ENCODE measurements at regions not wholly inside any gene's neighbourhood (a gene's known extent, or its start where the extent isn't known, plus 50 kb on each side); places are given as distances from the start of the nearest gene placed in this dataset.
"Not testable (repeated sequence)": the region's sequence is repeated elsewhere in the genome, so short reads cannot be mapped to it uniquely, and the experiment has no call there.

GRCh38 chr6:112478036-112478435 lies 130.9 kb downstream of the RFPL4B start:
- Histone ChIP-seq H4K20me1 (ENCODE audit: insufficient read depth) (no peaks in the 10 kb centered on the region), H2AFZ (ENCODE audit: low read depth, low read length, poor library complexity, severe bottlenecking) (no peak overlapping the region), H3K4me3 (replicated peaks in 1 of 2; ENCODE audit: low read depth in 1 of 2, low read length in 2 of 2) (no peak overlapping the region), H3K4me1 (ENCODE audit: control insufficient read depth in 1 of 2, insufficient read depth in 2 of 2, low read length in 2 of 2) (no peaks in the 10 kb centered on the region), H3K36me3 (ENCODE audit: control insufficient read depth in 1 of 2, insufficient read depth in 2 of 2, low read length in 2 of 2) (no peaks in the 10 kb centered on the region), H3K79me2 (ENCODE audit: insufficient read depth, low read length) (no peaks in the 10 kb centered on the region), H3K4me2 (ENCODE audit: low read length) (no peak overlapping the region), H3K9me2 (ENCODE audit: insufficient read depth) (no peaks in the 10 kb centered on the region), H3K9me3 (ENCODE audit: control insufficient read depth in 1 of 2, insufficient read depth in 1 of 2, low read depth in 1 of 2, low read length in 2 of 2) (no peaks in the 10 kb centered on the region), H3K9ac (ENCODE audit: low read length) (no peak overlapping the region), H3K27ac (ENCODE audit: low read depth, low read length) (no peak overlapping the region), H3K27me3 (ENCODE audit: insufficient read depth, low read length) (no peaks in the 10 kb centered on the region)
- ChIA-PET RAD21 (ENCODE audit: low non-redundant PET in 1 of 2, low total read pairs in 2 of 2, uncharacterized antibody in 2 of 2, unreplicated experiment in 2 of 2) (no interaction called here), POLR2A (no interaction called here), CTCF (no interaction called here)
- no peak for TF ChIP-seq EGR1 (IDR thresholded peaks at IDR 0.05; ENCODE audit: low read depth)
- TF ChIP-seq SP1 (IDR thresholded peaks at IDR 0.05; ENCODE audit: low read depth), result no peak
- no peak for TF ChIP-seq POLR2AphosphoS5 (IDR thresholded peaks at IDR 0.05; ENCODE audit: low read depth, low read length)
- TF ChIP-seq ZFX (IDR thresholded peaks at IDR 0.05), result no peak
- no peak for TF ChIP-seq EZH2phosphoT487 (IDR thresholded peaks at IDR 0.05; ENCODE audit: borderline replicate concordance)
- TF ChIP-seq ATF3 (IDR thresholded peaks at IDR 0.05), result no peak
- no peak for TF ChIP-seq CBX3 (IDR thresholded peaks at IDR 0.05; ENCODE audit: low read depth)
- no peak for TF ChIP-seq ELF1 (IDR thresholded peaks at IDR 0.05; ENCODE audit: borderline replicate concordance, low read depth)
- no peak for TF ChIP-seq SRF (IDR thresholded peaks at IDR 0.05; ENCODE audit: low read depth)
- no peak for TF ChIP-seq MAX (IDR thresholded peaks at IDR 0.05)
- no peak for TF ChIP-seq CTCF (IDR thresholded peaks at IDR 0.05 in 2 of 3, conservative IDR thresholded peaks at IDR 0.05 in 1 of 3; ENCODE audit: borderline replicate concordance in 1 of 3, insufficient read depth in 1 of 3, low read depth in 2 of 3, low read length in 2 of 3)
- no peak for TF ChIP-seq EZH2 (IDR thresholded peaks at IDR 0.05)
- no peak for TF ChIP-seq SIN3A (IDR thresholded peaks at IDR 0.05; ENCODE audit: low read depth)
- TF ChIP-seq ZBTB33 (IDR thresholded peaks at IDR 0.05; ENCODE audit: extremely low read depth, insufficient replicate concordance, low read length), result no peak
- no peak for DNase-seq (ENCODE audit: low read depth, low spot score)
- ATAC-seq, result no peak
- no TSS peak for BruUV-seq (replicated peaks)
- intact Hi-C loops (cut with micrococcal nuclease), result no loop called here

GRCh38 chr6:112479975-112480374 lies 132.8 kb downstream of the RFPL4B start:
- H3K9ac ChIP-seq (ENCODE audit: low read length); H3K4me3 ChIP-seq (replicated peaks in 1 of 2; ENCODE audit: low read depth in 1 of 2, low read length in 2 of 2); DNase-seq (ENCODE audit: low read depth, low spot score); H3K27me3 ChIP-seq (ENCODE audit: insufficient read depth, low read length); BruUV-seq (replicated peaks); CTCF ChIA-PET; POLR2A ChIA-PET; H3K79me2 ChIP-seq (ENCODE audit: insufficient read depth, low read length); H3K36me3 ChIP-seq (ENCODE audit: control insufficient read depth in 1 of 2, insufficient read depth in 2 of 2, low read length in 2 of 2); H3K9me2 ChIP-seq (ENCODE audit: insufficient read depth); intact Hi-C loops (cut with micrococcal nuclease); H2AFZ ChIP-seq (ENCODE audit: low read depth, low read length, poor library complexity, severe bottlenecking); RAD21 ChIA-PET (ENCODE audit: low non-redundant PET in 1 of 2, low total read pairs in 2 of 2, uncharacterized antibody in 2 of 2, unreplicated experiment in 2 of 2); H3K4me1 ChIP-seq (ENCODE audit: control insufficient read depth in 1 of 2, insufficient read depth in 2 of 2, low read length in 2 of 2); H3K9me3 ChIP-seq (ENCODE audit: control insufficient read depth in 1 of 2, insufficient read depth in 1 of 2, low read depth in 1 of 2, low read length in 2 of 2); H3K27ac ChIP-seq (ENCODE audit: low read depth, low read length); H3K4me2 ChIP-seq (ENCODE audit: low read length); ATAC-seq; H4K20me1 ChIP-seq (ENCODE audit: insufficient read depth): not testable (repeated sequence)
